Right lobe of liver (tissue), 6 donors: ENCODE measurements at regions not wholly inside any gene's neighbourhood (a gene's known extent, or its start where the extent isn't known, plus 50 kb on each side); places are given as distances from the start of the nearest gene placed in this dataset.
A peak's percentile ranks its signal among the peaks of the same experiment; 100 is the strongest.

Experiments
- ATAC-seq, 4 donors: fragments of 200-7000 bp; cut with Tn5 transposase; one replicate each; pipeline ENCODE4 v1.9.1; 2020; ENCODE audit warnings: mild to moderate bottlenecking in 4 of 4, moderate library complexity in 4 of 4
- DNase-seq, 3 donors: peaks; one replicate each; pipeline ENCODE4 v3.0.0-alpha.2; 2020
- H3K27ac ChIP-seq, 3 donors: fragments of 200-600 bp; one replicate each; pipeline ENCODE4 v1.8.0; 2022
- H3K27me3 ChIP-seq, 2 donors: fragments of 200-600 bp; one replicate each; pipeline ENCODE4 v1.8.0; 2022
- H3K36me3 ChIP-seq, 4 donors: fragments of 200-600 bp; sonication (generic) in 1 of 4; one replicate each; pipeline versions ENCODE4 v1.5.1 to v1.8.0; 2017 to 2022; ENCODE audit warnings: control low read depth in 1 of 4
- H3K4me1 ChIP-seq, 4 donors: fragments of 200-600 bp; sonication (generic) in 1 of 4; one replicate each; pipeline versions ENCODE4 v1.5.1 to v1.8.0; 2017 to 2022; ENCODE audit warnings: control low read depth in 1 of 4
- H3K4me3 ChIP-seq, 3 donors: fragments of 200-600 bp; one replicate each; pipeline ENCODE4 v1.8.0; 2022
- H3K9me3 ChIP-seq, 4 donors: fragments of 200-600 bp; sonication (generic) in 1 of 4; one replicate each; pipeline versions ENCODE4 v1.5.1 to v1.8.0; 2017 to 2022; ENCODE audit warnings: control low read depth in 1 of 4
- CTCF ChIP-seq, 4 donors: fragments of 200-600 bp in 3 of 4; fragments of 450-650 bp in 1 of 4; IDR thresholded peaks; one replicate each; pipeline versions ENCODE4 v1.5.1 to v1.8.0; 2016 to 2022; ENCODE audit warnings: antibody characterized with exemption in 4 of 4, mild to moderate bottlenecking in 2 of 4
- POLR2A ChIP-seq: fragments of 450-650 bp; IDR thresholded peaks from one replicate; pipeline ENCODE4 v1.6.1; 2017; ENCODE audit warnings: antibody characterized with exemption, mild to moderate bottlenecking
- WGBS: methylation state at CpG from one replicate; pipeline ENCODE4 v1.1.6; 2018; ENCODE audit warnings: low coverage, low lambda C conversion rate; ENCODE audit not compliant: insufficient coverage; ENCODE audit errors: missing lambda C conversion rate; 5-methylcytosine and 5-hydroxymethylcytosine counted together
- intact Hi-C, 2 donors: fragments of 100-400 bp; cut with DNase I; formaldehyde crosslinking; loops; one replicate each; pipeline versions ENCODE4 v1.11.2 to v1.14.1; 2022
- donor health status: DM: no; HTN: yes; CAD: no.
- donor health status: DM: no; HTN: no; CAD: no.
- donor health status: DM: no; HTN: no; CAD: no.
- donor health status: DM: no; HTN: yes; CAD: no.
- donor health status: DM: no; HTN: yes; CAD: no.

GRCh38 chr22:46058091-46058420, 81.1 kb upstream of the WNT7B start:
- 0% methylated on average over 6 of the region's 6 CpGs for WGBS
- no peaks in the 10 kb centered on the region for H3K27me3 ChIP-seq
- DNase-seq (peak; percentile 50 to 53 (median 50)), ATAC-seq (peak; percentile 40 to 58 (median 50))
- no peaks in the 10 kb centered on the region for H3K36me3 ChIP-seq
- peak overlapping the region; percentile 61 to 97 (median 84) for H3K27ac ChIP-seq
- intact Hi-C loops, result no loop called here
- H3K4me1 ChIP-seq, result peaks cover 0 to 24% (median 16%) of the 10 kb centered on the region in 4 donors
- H3K4me3 ChIP-seq, result no peak overlapping the region
- TF ChIP-seq POLR2A (peak; percentile 53), CTCF (IDR thresholded peaks at IDR 0.05) (no peak)
- no peaks in the 10 kb centered on the region for H3K9me3 ChIP-seq

GRCh38 chr22:46058591-46059519, 81.9 kb upstream of the WNT7B start:
- H3K27ac ChIP-seq, result peak overlapping the region; percentile 61 to 97 (median 84)
- intact Hi-C loops, result no loop called here
- no peaks in the 10 kb centered on the region for H3K36me3 ChIP-seq
- no peak for TF ChIP-seq POLR2A
- no peak for TF ChIP-seq CTCF (IDR thresholded peaks at IDR 0.05)
- 63% methylated on average over 20 of the region's 25 CpGs for WGBS
- H3K4me3 ChIP-seq, result no peak overlapping the region
- ATAC-seq (no peak), DNase-seq (peak; percentile 28 to 52 (median 45))
- H3K9me3 ChIP-seq, result no peaks in the 10 kb centered on the region
- H3K27me3 ChIP-seq, result no peaks in the 10 kb centered on the region
- H3K4me1 ChIP-seq, result peaks cover 0 to 24% (median 15%) of the 10 kb centered on the region in 4 donors

- Histone ChIP-seq H3K27me3 (no peaks in the 10 kb centered on the region), H3K9me3 (no peaks in the 10 kb centered on the region), H3K27ac (peak overlapping the region in 2 of 3 donors; percentile 70 to 81), H3K36me3 (no peaks in the 10 kb centered on the region), H3K4me3 (peak overlapping the region in 2 of 3 donors; percentile 12 to 63), H3K4me1 (peaks cover 0 to 16% (median 12%) of the 10 kb centered on the region in 4 donors)
- ATAC-seq, result no peak
- TF ChIP-seq POLR2A (no peak), CTCF (IDR thresholded peaks at IDR 0.05) (no peak)
- 69% methylated on average over 14 of the region's 14 CpGs for WGBS
- peak in 1 of 3 donors; percentile 15 for DNase-seq
- intact Hi-C loops, result no loop called here
Measured at GRCh38 chr22:46060292-46061123, 83.5 kb upstream of the WNT7B start.

GRCh38 chr22:46061124-46061500, 84.2 kb upstream of the WNT7B start:
- DNase-seq, result no peak
- Histone ChIP-seq H3K4me1 (peaks cover 0 to 16% (median 12%) of the 10 kb centered on the region in 4 donors), H3K27me3 (no peaks in the 10 kb centered on the region), H3K27ac (peak overlapping the region; percentile 43 to 81 (median 70)), H3K4me3 (peak overlapping the region; percentile 12 to 63 (median 32)), H3K36me3 (no peaks in the 10 kb centered on the region), H3K9me3 (no peaks in the 10 kb centered on the region)
- 72% methylated on average over 6 of the region's 38 CpGs for WGBS
- intact Hi-C loops, result no loop called here
- no peak for ATAC-seq
- TF ChIP-seq POLR2A (no peak), CTCF (IDR thresholded peaks at IDR 0.05) (no peak)
